Loucy (cell line): ENCODE measurements at regions not wholly inside any gene's neighbourhood (a gene's known extent, or its start where the extent isn't known, plus 50 kb on each side); places are given as distances from the start of the nearest gene placed in this dataset.

Experiments
- H2AFZ ChIP-seq: fragments of 200-600 bp; sonication (generic); 2 replicates; pipeline ENCODE4 v1.6.0; 2016; ENCODE audit warnings: antibody characterized with exemption, mild to moderate bottlenecking, low read length, moderate library complexity
- H3F3A ChIP-seq: fragments of 200-600 bp; 2 replicates; pipeline ENCODE4 v1.6.0; 2016; ENCODE audit warnings: antibody characterized with exemption, low read depth, mild to moderate bottlenecking
- H3K27me3 ChIP-seq: fragments of 200-600 bp; sonication (generic); 2 replicates; pipeline ENCODE4 v1.6.1; 2014; ENCODE audit warnings: low read length, mild to moderate bottlenecking; ENCODE audit not compliant: insufficient read depth, poor library complexity, severe bottlenecking
- H3K36me3 ChIP-seq: fragments of 200-600 bp; sonication (generic); 2 replicates; pipeline ENCODE4 v1.6.1; 2016; ENCODE audit warnings: low read length; ENCODE audit not compliant: insufficient read depth
- H3K4me1 ChIP-seq: fragments of 200-600 bp; sonication (generic); 2 replicates; pipeline ENCODE4 v1.5.1; 2014; ENCODE audit warnings: low read length, mild to moderate bottlenecking; ENCODE audit not compliant: insufficient read depth, poor library complexity, severe bottlenecking
- H3K4me2 ChIP-seq: fragments of 200-600 bp; sonication (generic); 2 replicates; pipeline ENCODE4 v1.6.0; 2014; ENCODE audit warnings: antibody characterized with exemption, low read length, low read depth, mild to moderate bottlenecking; ENCODE audit not compliant: poor library complexity, severe bottlenecking
- H3K4me3 ChIP-seq: fragments of 200-600 bp; sonication (generic); 2 replicates; pipeline ENCODE4 v1.5.1; 2014; ENCODE audit warnings: low read length, mild to moderate bottlenecking, mixed read lengths; ENCODE audit not compliant: poor library complexity, severe bottlenecking
- H3K79me2 ChIP-seq: fragments of 200-600 bp; sonication (generic); 2 replicates; pipeline ENCODE4 v1.6.1; 2014; ENCODE audit warnings: low read length; ENCODE audit not compliant: insufficient read depth
- H3K9ac ChIP-seq: fragments of 200-600 bp; sonication (generic); 2 replicates; pipeline ENCODE4 v1.6.0; 2014; ENCODE audit warnings: mild to moderate bottlenecking, low read depth, low read length, moderate library complexity; ENCODE audit not compliant: poor library complexity, severe bottlenecking
- H3K9me2 ChIP-seq: fragments of 200-600 bp; sonication (generic); replicated peaks from 2 replicates; pipeline ENCODE4 v1.6.1; 2016; ENCODE audit warnings: low read depth, low read length, mixed read lengths
- H3K9me3 ChIP-seq: fragments of 200-600 bp; sonication (generic); 2 replicates; pipeline ENCODE4 v1.6.1; 2014; ENCODE audit warnings: mild to moderate bottlenecking, antibody characterized with exemption, low read length, low read depth; ENCODE audit not compliant: insufficient read depth
- H4K20me1 ChIP-seq: fragments of 200-600 bp; sonication (generic); 2 replicates; pipeline ENCODE4 v1.6.0; 2014; ENCODE audit warnings: antibody characterized with exemption, low read length, mild to moderate bottlenecking; ENCODE audit not compliant: insufficient read depth, poor library complexity, severe bottlenecking
- CTCF ChIP-seq: fragments of 200-600 bp; sonication (generic); conservative IDR thresholded peaks from 2 replicates; pipeline ENCODE4 v1.5.1; 2014; ENCODE audit warnings: mild to moderate bottlenecking, antibody characterized with exemption, low read length
- EZH2phosphoT487 ChIP-seq: fragments of 200-600 bp; IDR thresholded peaks from 2 replicates; pipeline ENCODE4 v1.6.1; 2018; ENCODE audit warnings: antibody characterized with exemption, mild to moderate bottlenecking, moderate library complexity, borderline replicate concordance

- TF ChIP-seq CTCF (no peak), EZH2phosphoT487 (no peak)
- Histone ChIP-seq H4K20me1 (no peaks in the 10 kb centered on the region), H3K4me3 (no peak overlapping the region), H3K4me1 (no peaks in the 10 kb centered on the region), H2AFZ (no peak overlapping the region), H3K36me3 (no peaks in the 10 kb centered on the region), H3K9me3 (no peaks in the 10 kb centered on the region), H3K9ac (no peak overlapping the region), H3K27me3 (no peaks in the 10 kb centered on the region), H3F3A (no peaks in the 10 kb centered on the region), H3K79me2 (no peaks in the 10 kb centered on the region), H3K4me2 (no peak overlapping the region), H3K9me2 (no peaks in the 10 kb centered on the region)
These were observed 713.8 kb downstream of the RAB28 start for GRCh38 chr4:12770351-12770750.

- H3K4me1 ChIP-seq, result no peaks in the 10 kb centered on the region
- no peaks in the 10 kb centered on the region for H3K9me2 ChIP-seq
- H3K79me2 ChIP-seq, result no peaks in the 10 kb centered on the region
- no peak overlapping the region for H3K4me2 ChIP-seq
- H3K4me3 ChIP-seq, result no peak overlapping the region
- no peak overlapping the region for H3K9ac ChIP-seq
- no peaks in the 10 kb centered on the region for H3K36me3 ChIP-seq
- TF ChIP-seq EZH2phosphoT487 (no peak), CTCF (no peak)
- no peak overlapping the region for H2AFZ ChIP-seq
- no peaks in the 10 kb centered on the region for H3K9me3 ChIP-seq
- no peaks in the 10 kb centered on the region for H4K20me1 ChIP-seq
- H3F3A ChIP-seq, result no peaks in the 10 kb centered on the region
- H3K27me3 ChIP-seq, result no peaks in the 10 kb centered on the region
These were observed 722.4 kb downstream of the RAB28 start for GRCh38 chr4:12761694-12762093.

- Histone ChIP-seq H3K4me2 (no peak overlapping the region), H3K9me3 (no peaks in the 10 kb centered on the region), H3K27me3 (no peaks in the 10 kb centered on the region), H3K4me3 (no peak overlapping the region), H4K20me1 (no peaks in the 10 kb centered on the region), H3F3A (no peaks in the 10 kb centered on the region), H3K9ac (no peak overlapping the region), H3K79me2 (no peaks in the 10 kb centered on the region), H2AFZ (no peak overlapping the region), H3K4me1 (no peaks in the 10 kb centered on the region), H3K9me2 (no peaks in the 10 kb centered on the region), H3K36me3 (no peaks in the 10 kb centered on the region)
- TF ChIP-seq EZH2phosphoT487, result no peak
- TF ChIP-seq CTCF, result no peak
These were observed 737.0 kb downstream of the RAB28 start for GRCh38 chr4:12747154-12747553.
